ENCODE measurements at regions not wholly inside any gene's neighbourhood (a gene's known extent, or its start where the extent isn't known, plus 50 kb on each side); places are given as distances from the start of the nearest gene placed in this dataset.

DNA sequence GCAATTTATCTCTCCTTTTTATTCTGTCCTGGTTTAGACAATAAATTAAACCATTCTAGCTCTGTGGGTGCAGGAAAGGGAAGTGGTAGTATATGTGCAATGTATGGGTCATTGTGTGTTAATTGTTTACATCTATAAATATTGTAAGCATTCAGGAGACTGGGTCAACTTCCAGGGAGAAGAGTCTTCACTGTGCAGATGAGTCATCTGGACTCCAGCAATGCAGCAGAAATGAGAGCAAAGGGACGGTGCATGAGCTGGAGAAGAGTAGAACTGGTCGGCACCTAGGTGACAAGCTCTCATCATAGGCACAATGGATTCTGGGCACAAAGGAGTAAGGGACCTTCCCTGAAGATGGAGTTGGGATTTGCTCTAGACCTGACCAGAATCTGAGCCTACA, 211.1 kb upstream of the DAAM1 start:
- TF ChIP-seq, protein P1, sequence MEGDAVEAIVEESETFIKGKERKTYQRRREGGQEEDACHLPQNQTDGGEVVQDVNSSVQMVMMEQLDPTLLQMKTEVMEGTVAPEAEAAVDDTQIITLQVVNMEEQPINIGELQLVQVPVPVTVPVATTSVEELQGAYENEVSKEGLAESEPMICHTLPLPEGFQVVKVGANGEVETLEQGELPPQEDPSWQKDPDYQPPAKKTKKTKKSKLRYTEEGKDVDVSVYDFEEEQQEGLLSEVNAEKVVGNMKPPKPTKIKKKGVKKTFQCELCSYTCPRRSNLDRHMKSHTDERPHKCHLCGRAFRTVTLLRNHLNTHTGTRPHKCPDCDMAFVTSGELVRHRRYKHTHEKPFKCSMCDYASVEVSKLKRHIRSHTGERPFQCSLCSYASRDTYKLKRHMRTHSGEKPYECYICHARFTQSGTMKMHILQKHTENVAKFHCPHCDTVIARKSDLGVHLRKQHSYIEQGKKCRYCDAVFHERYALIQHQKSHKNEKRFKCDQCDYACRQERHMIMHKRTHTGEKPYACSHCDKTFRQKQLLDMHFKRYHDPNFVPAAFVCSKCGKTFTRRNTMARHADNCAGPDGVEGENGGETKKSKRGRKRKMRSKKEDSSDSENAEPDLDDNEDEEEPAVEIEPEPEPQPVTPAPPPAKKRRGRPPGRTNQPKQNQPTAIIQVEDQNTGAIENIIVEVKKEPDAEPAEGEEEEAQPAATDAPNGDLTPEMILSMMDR (conservative IDR thresholded peaks at IDR 0.05): no peak
- no peak for TF ChIP-seq EZH2 (IDR thresholded peaks at IDR 0.05; ENCODE audit: low read depth)
